Activated effector memory CD4-positive, alpha-beta T cell treated with anti-CD3 and anti-CD28 coated beads, Interleukin-2, amount 50 U/mL, for 16 hours (primary cell): ENCODE measurements at regions not wholly inside any gene's neighbourhood (a gene's known extent, or its start where the extent isn't known, plus 50 kb on each side); places are given as distances from the start of the nearest gene placed in this dataset.
A peak's percentile ranks its signal among the peaks of the same experiment; 100 is the strongest.

Experiments used
- DNase-seq: peaks from one replicate; pipeline ENCODE4 v3.0.0-alpha.2; 2020

GRCh38 chr6:112806163-112806865 lies 459.2 kb downstream of the RFPL4B start:
- no peak for DNase-seq

GRCh38 chr6:112821476-112821875 lies 474.3 kb downstream of the RFPL4B start:
- DNase-seq = no peak

- no peak for DNase-seq
Observed at GRCh38 chr6:112822769-112823168, 475.6 kb downstream of the RFPL4B start.

- DNase-seq = no peak
Observed at GRCh38 chr6:112827793-112828192, 480.7 kb downstream of the RFPL4B start.

- no peak for DNase-seq
Observed at GRCh38 chr6:112831022-112831421, 483.9 kb downstream of the RFPL4B start.

GRCh38 chr6:112833581-112834131 lies 486.5 kb downstream of the RFPL4B start:
- no peak for DNase-seq

- no peak for DNase-seq
Observed at GRCh38 chr6:112835078-112835477, 487.9 kb downstream of the RFPL4B start.

GRCh38 chr6:112839525-112839961 lies 492.4 kb downstream of the RFPL4B start:
- no peak for DNase-seq

- no peak for DNase-seq
Observed at GRCh38 chr6:112841553-112842329, 494.6 kb downstream of the RFPL4B start.

GRCh38 chr6:112842330-112842685 lies 495.2 kb downstream of the RFPL4B start:
- DNase-seq = no peak

GRCh38 chr6:112846681-112847080 lies 499.6 kb downstream of the RFPL4B start:
- no peak for DNase-seq

- DNase-seq = no peak
Observed at GRCh38 chr6:112851146-112851545, 504.0 kb downstream of the RFPL4B start.

GRCh38 chr6:112853162-112853561 lies 506.0 kb downstream of the RFPL4B start:
- no peak for DNase-seq

GRCh38 chr6:112863753-112864152 lies 516.6 kb downstream of the RFPL4B start:
- no peak for DNase-seq

GRCh38 chr6:112865131-112865530 lies 518.0 kb downstream of the RFPL4B start:
- DNase-seq = no peak

GRCh38 chr6:112874881-112875280 lies 527.8 kb downstream of the RFPL4B start:
- no peak for DNase-seq

- no peak for DNase-seq
Observed at GRCh38 chr6:112877134-112878100, 530.3 kb downstream of the RFPL4B start.

- DNase-seq = peak; percentile 55
Observed at GRCh38 chr6:112879920-112880413, 532.8 kb downstream of the RFPL4B start.

GRCh38 chr6:112881027-112881426 lies 533.9 kb downstream of the RFPL4B start:
- DNase-seq = no peak

GRCh38 chr6:112881828-112882780 lies 535.0 kb downstream of the RFPL4B start:
- no peak for DNase-seq

GRCh38 chr6:112883095-112883494 lies 536.0 kb downstream of the RFPL4B start:
- DNase-seq = no peak
